ENCODE measurements at regions not wholly inside any gene's neighbourhood (a gene's known extent, or its start where the extent isn't known, plus 50 kb on each side); places are given as distances from the start of the nearest gene placed in this dataset.

DNA sequence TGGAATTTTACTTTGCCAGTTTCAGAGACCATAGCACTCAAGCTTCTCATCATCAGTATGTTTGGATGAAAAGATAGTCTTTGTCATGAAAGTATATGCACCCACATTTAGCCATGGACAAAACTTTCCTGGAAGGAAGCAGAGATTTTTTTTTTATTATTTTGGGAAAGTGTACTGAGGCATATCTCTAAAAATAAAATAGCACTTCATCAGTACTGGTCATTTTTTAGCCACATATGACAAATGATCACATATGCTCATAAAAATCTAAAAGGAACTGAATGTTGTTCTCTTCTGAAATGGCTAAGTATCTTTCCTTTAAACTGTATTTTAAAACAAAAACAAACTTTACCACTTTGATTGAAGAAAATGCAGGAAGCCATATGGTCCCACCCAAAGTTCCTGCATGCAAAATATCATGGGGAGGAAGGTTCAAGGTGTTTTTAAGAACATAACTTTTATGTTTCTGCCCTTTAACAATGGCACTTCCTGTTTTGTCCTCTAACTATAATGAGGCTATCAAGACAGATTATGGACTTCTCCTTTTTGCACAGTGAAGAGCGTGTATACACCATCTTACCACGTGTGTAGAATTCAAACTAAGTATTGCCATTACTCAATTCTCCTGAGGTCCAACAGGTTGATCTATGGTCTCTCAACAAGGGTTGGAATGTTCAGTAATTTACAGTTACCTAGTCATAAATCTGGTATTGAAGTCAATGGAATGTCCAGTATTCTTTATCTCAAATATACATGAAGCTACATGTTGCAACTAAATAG, 77.1 kb upstream of the SLC39A10 start:
- Histone ChIP-seq H3K14ac (ENCODE audit: insufficient read length) (no peak overlapping the region), H3K23ac (ENCODE audit: insufficient read length) (no peak overlapping the region), H3K4me3 (ENCODE audit: extremely low read depth in 1 of 4, insufficient read depth in 2 of 4, low read depth in 3 of 4, low read length in 4 of 4) (no peak overlapping the region), H3K79me1 (ENCODE audit: low read depth, low read length) (no peaks in the 10 kb centered on the region), H2BK5ac (ENCODE audit: low read depth, low read length) (no peak overlapping the region; the same call in 1 of the 2 replicates), H4K5ac (ENCODE audit: insufficient read length, low read depth, low read length) (no peak overlapping the region), H2BK12ac (ENCODE audit: low read depth, low read length) (no peak overlapping the region), H3K4me1 (replicated peaks in 1 of 4; ENCODE audit: control insufficient read depth in 3 of 4, insufficient read depth in 4 of 4, low read length in 3 of 4) (no peaks in the 10 kb centered on the region), H3K18ac (ENCODE audit: extremely low read depth, low read length) (no peak overlapping the region), H2AK5ac (ENCODE audit: low read depth, low read length) (no peak overlapping the region), H3K79me2 (ENCODE audit: control insufficient read depth in 1 of 2, insufficient read depth in 2 of 2, low read length in 2 of 2) (no peaks in the 10 kb centered on the region), H3K23me2 (ENCODE audit: low read depth, low read length) (no peaks in the 10 kb centered on the region), H3K27me3 (replicated peaks in 1 of 4; ENCODE audit: control insufficient read depth in 3 of 4, extremely low read depth in 1 of 4, insufficient read depth in 3 of 4, low read length in 3 of 4) (no peaks in the 10 kb centered on the region), H3K36me3 (ENCODE audit: control insufficient read depth in 2 of 4, insufficient read depth in 4 of 4, low read length in 3 of 4) (no peaks in the 10 kb centered on the region), H3K9me3 (ENCODE audit: insufficient read depth in 2 of 2, low read depth in 1 of 2, low read length in 1 of 2) (no peaks in the 10 kb centered on the region), H2AFZ (ENCODE audit: low read length) (no peak overlapping the region), H2BK20ac (ENCODE audit: low read length) (no peak overlapping the region), H4K8ac (ENCODE audit: extremely low read depth, insufficient read depth, low read length) (no peak overlapping the region), H3K9ac (replicated peaks in 1 of 4; ENCODE audit: extremely low read depth in 1 of 4, low read depth in 3 of 4, low read length in 3 of 4) (no peak overlapping the region), H3K56ac (replicated peaks; ENCODE audit: insufficient read length, low read depth, low read length) (no peak overlapping the region), H3K27ac (ENCODE audit: low read depth, low read length) (no peak overlapping the region), H4K91ac (replicated peaks; ENCODE audit: insufficient read length, low read length) (no peak overlapping the region), H4K20me1 (replicated peaks in 1 of 2; ENCODE audit: control insufficient read depth in 1 of 2, insufficient read depth in 2 of 2, low read length in 2 of 2) (no peaks in the 10 kb centered on the region), H3K4ac (replicated peaks; ENCODE audit: insufficient read length, low read depth, low read length) (no peak overlapping the region), H2BK120ac (replicated peaks; ENCODE audit: low read depth, low read length) (no peak overlapping the region), H2BK15ac (ENCODE audit: low read length) (no peak overlapping the region), H3K4me2 (ENCODE audit: insufficient read depth in 1 of 2, low read depth in 2 of 2, low read length in 2 of 2) (no peak overlapping the region)
- ChIA-PET CTCF (ENCODE audit: partially characterized antibody) (interaction anchor here (0.9 kb wide), 1 partner anchor 487 kb away, joined by 4 read pairs; no protein-coding TSS in a partner anchor), POLR2A (ENCODE audit: partially characterized antibody) (interaction anchor here (0.7 kb wide), 1 partner anchor 73 kb away, joined by 3 read pairs; no protein-coding TSS in a partner anchor)
- DNase-seq (ENCODE audit: low read depth in 1 of 2, low spot score in 2 of 2) (no peak), FAIRE-seq (no peak)
- WGBS, 2 experiments (ENCODE audit: extremely low coverage in 1 of 2, insufficient coverage in 1 of 2, insufficient read length in 1 of 2, insufficient replicate concordance in 2 of 2, low coverage in 1 of 2, low lambda C conversion rate in 2 of 2, missing lambda C conversion rate in 1 of 2): 94% methylated on average over 2 of the region's 2 CpGs; no CpG with 5 or more reads in 1 of the 2 experiments
- no peak for TF ChIP-seq CBX5 (IDR thresholded peaks at IDR 0.05; ENCODE audit: low read depth, low read length)
- TF ChIP-seq SP1 (IDR thresholded peaks at IDR 0.05; ENCODE audit: low read depth, low read length): no peak
- TF ChIP-seq JUND (IDR thresholded peaks at IDR 0.05; ENCODE audit: low read length): no peak
- TF ChIP-seq SP2 (IDR thresholded peaks at IDR 0.05; ENCODE audit: low read length): no peak
- no peak for TF ChIP-seq TCF12 (IDR thresholded peaks at IDR 0.05; ENCODE audit: low read depth, low read length)
- no peak for TF ChIP-seq KDM5A (IDR thresholded peaks at IDR 0.05; ENCODE audit: low read length)
- no peak for TF ChIP-seq HDAC2 (IDR thresholded peaks at IDR 0.05; ENCODE audit: borderline replicate concordance in 1 of 2, low read depth in 2 of 2, low read length in 2 of 2)
- no peak for TF ChIP-seq HDAC6 (IDR thresholded peaks at IDR 0.05; ENCODE audit: low read depth, low read length)
